NCI-H460 (cell line): ENCODE measurements at regions not wholly inside any gene's neighbourhood (a gene's known extent, or its start where the extent isn't known, plus 50 kb on each side); places are given as distances from the start of the nearest gene placed in this dataset.
"Not testable (repeated sequence)": the region's sequence is repeated elsewhere in the genome, so short reads cannot be mapped to it uniquely, and the experiment has no call there.

ENCODE experiments used
- DNase-seq: peaks from one replicate; pipeline ENCODE4 v3.0.0-alpha.2; 2016; ENCODE audit warnings: low read depth; ENCODE audit errors: extremely low read depth

DNA sequence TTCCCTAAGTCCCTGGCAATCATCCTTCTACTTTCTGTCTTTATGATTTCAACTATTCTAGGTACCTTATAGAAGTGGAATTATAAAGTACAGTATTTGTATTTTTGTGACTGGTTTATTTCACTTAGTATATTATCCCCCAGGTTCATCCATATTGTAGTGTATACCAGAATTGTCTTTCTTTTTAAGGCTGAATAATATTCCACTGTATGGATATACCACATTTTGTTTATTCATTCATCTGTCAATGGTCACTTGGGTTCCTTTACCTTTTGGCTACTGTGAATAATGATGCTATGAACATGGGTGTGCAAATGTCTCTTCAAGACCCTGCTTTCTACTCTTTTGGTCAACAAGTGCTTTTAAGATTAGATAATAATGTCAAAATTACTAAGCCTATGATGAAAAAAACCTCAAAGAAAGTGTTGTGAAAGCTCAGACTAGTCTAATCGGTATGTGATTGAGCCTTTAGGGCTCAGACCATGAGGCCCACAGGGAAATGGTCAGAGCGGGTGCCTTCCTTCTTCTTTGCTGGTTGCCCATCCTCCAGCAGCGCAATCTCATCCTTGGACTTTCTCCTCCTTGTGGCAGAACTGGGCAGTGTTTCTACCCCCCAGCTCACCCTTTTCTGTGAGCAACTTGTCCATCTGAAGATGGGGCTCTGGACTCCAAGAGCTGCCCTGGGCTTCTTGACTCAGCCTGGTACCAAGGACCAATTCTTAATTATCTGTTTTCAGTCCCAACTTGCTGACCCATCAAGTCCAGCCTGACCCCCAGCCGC, 105.4 kb downstream of the TTC8 start:
- no peak for DNase-seq

DNA sequence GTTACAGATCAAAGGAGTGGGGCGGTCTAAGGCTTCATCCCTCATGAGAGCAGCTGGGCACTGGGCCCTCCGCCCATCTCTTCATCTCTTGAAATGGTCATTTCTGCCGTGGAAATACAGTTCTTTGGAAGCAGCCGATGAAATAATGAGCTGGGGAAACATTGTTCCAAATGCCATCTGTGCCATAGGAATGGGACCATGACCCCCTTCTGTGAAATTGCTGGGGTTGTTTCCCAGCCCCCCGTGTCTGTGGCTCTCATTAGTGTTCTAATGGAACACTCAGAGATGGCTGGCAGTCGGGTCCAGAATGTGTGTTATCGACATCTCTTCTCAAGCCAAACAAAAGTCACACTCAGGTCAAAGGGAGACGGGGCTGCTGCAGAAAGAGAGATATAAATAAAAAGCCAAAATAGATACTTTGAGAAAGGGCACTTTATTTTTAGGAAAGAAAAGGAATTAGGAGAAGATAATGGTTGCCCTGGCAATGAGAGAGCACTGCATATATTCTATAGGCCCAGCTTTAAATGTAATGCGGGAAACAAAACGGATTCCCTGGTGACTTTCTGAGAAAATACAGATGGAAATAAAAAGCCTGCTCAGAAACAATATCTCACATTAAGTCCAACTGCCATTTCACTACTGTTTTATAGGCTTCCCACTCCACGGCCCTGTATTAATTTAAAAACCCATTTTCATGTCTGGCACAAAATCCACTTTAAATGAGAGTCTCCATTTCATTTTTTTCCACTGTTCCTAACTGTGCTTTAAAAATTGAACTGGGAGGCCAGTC, 107.1 kb downstream of the TTC8 start:
- DNase-seq, result no peak

DNA sequence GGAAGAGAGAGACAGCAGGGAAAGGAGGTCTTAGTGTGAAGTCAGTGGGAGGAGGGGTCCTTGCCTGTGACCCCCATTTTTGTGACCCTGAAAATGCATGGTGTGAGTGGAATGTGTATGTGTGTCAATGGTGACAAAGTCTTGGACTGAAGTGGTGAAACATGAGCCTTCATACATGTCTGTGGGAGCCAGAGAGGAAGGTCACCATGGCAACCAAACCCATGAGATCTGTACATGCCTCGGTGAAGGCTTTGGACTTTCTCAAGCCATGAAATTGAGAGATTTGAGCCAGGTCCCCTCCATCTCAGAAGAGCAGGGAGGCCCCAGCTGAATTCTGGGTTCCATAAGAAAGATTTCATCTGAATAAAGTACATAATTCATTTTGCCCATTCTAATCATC, 108.7 kb downstream of the TTC8 start:
- DNase-seq, result no peak

- no peak for DNase-seq
Measured at GRCh38 chr14:88934351-88934806, 109.9 kb downstream of the TTC8 start.

- no peak for DNase-seq
Measured at GRCh38 chr14:88935083-88935482, 110.6 kb downstream of the TTC8 start.

- DNase-seq, result no peak
Measured at GRCh38 chr14:88937706-88938105, 113.3 kb downstream of the TTC8 start.

DNA sequence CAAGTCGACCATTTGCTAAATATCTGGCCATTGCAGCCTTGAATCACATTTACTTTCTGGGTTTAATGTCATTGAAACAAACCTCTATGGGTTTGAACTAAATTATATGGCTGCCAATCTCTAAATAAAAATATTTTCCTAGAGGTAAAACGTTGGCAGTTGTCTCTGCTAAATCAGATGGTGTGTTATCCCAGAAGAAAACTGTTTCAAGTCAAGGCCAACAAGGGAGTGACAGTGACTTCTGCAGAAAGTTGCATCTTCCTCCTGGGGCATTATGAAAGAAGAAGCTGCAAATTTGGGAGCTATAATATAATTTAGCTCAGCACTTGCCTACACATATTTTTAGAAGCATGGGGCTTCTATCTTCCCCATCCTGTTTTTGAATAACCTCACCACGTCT, 116.2 kb downstream of the TTC8 start:
- DNase-seq, result no peak

- no peak for DNase-seq
Measured at GRCh38 chr14:88941414-88941813, 117.0 kb downstream of the TTC8 start.

GRCh38 chr14:88947646-88948598, 123.5 kb downstream of the TTC8 start:
- no peak for DNase-seq

GRCh38 chr14:88950069-88950468, 125.6 kb downstream of the TTC8 start:
- DNase-seq, result no peak

DNA sequence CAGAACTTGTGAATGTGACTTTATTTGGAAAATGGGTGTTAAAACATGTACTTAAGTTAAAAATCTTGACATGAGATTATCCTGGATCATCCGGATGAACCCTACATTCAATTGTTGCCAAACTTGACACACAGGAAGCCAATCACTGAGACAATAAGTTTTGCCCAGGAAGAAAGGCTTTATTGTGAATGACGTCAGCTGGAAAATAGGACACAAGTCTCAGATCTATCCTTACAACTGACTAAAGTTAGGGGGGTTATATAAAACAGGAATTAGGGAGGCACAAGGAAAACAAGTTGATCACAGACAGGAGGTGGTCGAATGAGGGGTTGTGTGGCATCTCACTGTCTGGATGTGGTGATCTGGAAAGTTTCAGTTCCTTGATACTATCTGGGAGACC, 126.9 kb downstream of the TTC8 start:
- no peak for DNase-seq

DNA sequence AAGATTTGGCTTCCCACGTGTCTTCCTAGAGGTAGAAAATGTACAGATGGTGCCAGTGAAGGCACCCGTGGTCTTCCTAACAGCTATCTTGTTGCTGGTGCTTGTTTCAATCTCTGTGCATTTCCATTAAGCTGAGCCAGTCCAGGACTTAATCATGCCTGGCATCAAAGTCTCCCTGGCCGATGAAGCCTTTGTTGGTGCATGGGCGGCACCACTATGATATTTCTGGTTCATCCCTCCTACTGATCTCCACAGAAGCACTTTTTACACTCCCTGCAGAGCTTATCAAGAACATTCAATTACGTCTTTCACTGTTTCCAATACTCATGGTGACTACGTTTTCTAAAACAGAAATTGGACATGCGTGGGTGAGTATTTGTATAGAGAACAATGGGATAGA, 128.4 kb downstream of the TTC8 start:
- no peak for DNase-seq

- no peak for DNase-seq
Measured at GRCh38 chr14:88955455-88955854, 131.0 kb downstream of the TTC8 start.

DNA sequence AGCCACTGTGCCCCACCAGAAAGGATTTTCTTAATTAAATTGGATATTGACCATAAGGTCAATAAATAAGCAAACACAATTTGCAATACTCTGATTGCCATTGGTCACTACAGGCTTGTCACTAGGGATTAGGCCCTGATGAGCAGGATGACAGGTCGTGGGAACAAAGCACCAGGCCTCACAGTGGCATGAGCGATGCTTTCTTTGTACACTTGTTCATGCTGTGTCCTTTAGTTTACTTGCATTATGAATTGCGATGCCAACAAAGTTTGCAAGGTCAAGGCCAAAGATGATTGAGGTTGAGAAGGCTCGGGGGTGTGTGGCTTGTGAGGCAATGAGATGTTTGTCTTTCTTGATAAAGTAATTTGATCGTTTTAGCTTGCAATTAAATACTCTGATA, 136.0 kb downstream of the TTC8 start:
- no peak for DNase-seq

DNA sequence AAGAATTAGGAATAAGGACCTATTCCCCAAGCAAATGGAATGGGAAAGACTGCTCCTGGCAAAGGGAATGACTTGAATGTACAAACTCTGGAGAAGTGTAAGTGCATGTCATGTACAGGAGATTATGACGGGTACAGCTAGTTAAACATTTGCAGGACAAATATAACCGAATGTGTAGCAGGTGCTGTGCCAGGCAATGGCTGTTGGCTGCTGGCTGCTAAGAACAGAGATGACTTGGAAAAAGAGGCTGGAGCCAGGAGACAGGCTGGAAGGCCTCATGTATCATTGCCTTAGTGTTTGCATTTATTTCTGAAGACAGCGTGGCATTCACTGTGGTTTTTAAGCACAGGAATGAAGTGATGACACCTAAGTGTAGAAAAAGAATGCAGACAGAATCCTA, 136.8 kb downstream of the TTC8 start:
- DNase-seq, result no peak

- DNase-seq, result no peak
Measured at GRCh38 chr14:88962356-88962755, 137.9 kb downstream of the TTC8 start.

DNA sequence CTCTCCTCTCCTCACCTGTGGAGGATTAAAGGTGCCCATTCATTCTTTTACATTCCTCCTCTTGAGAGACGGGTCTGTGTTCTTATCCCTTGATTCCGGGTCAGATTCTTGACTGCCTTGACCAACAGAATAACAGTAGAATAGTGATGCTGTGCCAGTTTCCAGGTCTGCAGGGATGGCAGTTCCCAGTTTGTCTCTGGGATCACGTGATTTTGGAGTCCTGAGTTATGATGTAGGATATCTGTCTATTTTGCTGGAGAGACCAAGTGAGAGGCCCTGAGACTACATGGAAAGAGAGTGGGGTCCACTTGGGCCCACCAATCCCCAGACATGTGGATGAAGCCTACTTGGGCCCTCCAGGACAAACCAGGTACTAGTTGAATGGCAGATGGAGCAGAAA, 142.8 kb downstream of the TTC8 start:
- DNase-seq, result no peak

DNA sequence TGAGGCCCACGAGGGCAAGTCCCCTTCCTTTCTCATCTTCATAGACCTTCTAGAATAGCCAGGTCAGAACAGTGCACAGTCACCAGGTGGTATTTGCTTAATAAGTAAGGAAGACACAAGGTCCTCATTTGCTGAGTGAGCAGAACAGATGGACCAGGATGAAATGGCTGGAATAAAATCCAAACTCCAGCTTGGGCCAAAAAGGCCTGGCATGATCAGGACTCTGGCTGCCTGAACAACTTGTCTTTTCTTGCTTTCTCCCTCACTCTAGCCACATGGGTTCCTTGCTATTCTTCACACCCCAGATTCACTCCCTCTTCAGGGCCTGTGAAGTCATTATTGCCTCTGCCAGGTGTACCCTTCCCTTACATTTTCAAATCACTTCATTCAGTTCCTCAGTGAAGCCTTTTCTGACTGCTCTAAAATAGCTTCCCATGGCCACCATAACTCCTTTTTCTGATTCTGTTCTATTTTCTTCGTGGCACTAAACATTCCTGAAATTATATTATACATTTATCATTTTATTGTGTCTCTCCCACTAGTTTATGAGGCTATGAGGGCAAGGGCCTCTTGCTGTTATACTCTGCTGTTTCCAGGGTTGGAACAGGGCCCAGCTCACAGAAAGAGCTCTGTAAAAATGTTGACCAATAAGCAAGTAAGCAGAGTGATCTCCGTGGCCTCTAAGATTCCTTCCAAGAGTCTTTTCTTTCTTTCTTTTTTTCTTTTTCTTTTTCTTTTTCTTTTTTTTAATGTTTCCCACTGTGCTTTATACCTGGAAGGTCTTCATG, 150.8 kb downstream of the TTC8 start:
- no peak for DNase-seq

DNA sequence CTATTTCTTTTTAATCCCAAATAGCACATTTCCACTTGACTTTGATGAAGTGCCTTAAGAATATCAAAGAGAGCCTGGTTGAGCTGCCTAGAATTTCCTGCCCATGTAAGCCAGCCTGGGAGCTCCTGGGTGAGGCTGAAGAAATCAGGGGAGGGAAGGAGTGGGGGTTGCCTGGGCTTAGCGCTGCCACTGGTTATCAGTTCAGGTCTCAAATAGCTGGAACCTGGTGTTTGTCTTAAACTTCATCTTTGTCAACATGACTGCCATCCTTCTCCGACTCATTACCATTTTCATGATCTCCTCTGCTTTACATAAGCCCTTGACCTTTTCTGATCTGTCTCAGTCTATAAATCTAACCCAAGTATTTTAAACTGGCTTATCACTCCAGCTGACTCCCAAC, 151.5 kb downstream of the TTC8 start:
- no peak for DNase-seq

GRCh38 chr14:88980907-88981306, 156.5 kb downstream of the TTC8 start:
- DNase-seq, result not testable (repeated sequence)
